Common myeloid progenitor, CD34-positive (primary cell): ENCODE measurements at regions not wholly inside any gene's neighbourhood (a gene's known extent, or its start where the extent isn't known, plus 50 kb on each side); places are given as distances from the start of the nearest gene placed in this dataset.

Experiments used
- CTCF ChIA-PET: fragments of 350-600 bp; sonication (Branson Sonifier 250); formaldehyde crosslinking; loops from one replicate; lab custom pipeline; 2021; ENCODE audit warnings: antibody characterized with exemption; lab: Charles Lee
- POLR2A ChIA-PET: fragments of 350-600 bp; sonication (Branson Sonifier 250); formaldehyde crosslinking; loops from one replicate; lab custom pipeline; 2021; ENCODE audit warnings: antibody characterized with exemption; lab: Charles Lee
- DNase-seq, 3 donors: peaks; one replicate each; pipeline versions ENCODE4 v3.0.0 to v3.0.0-alpha.2; 2013
- H3K27ac ChIP-seq, 2 experiments: 1 replicate in 1 of 2; 2 replicates in 1 of 2; pipeline ENCODE4 v1.7.0; 2013; ENCODE audit warnings: inconsistent platforms in 2 of 2, low read length in 2 of 2, mild to moderate bottlenecking in 2 of 2, low read depth in 1 of 2, moderate library complexity in 1 of 2; ENCODE audit not compliant: severe bottlenecking in 2 of 2, insufficient read depth in 1 of 2, poor library complexity in 1 of 2
- H3K27me3 ChIP-seq, 5 experiments: replicated peaks in 2 of 5; 1 replicate in 3 of 5; 2 replicates in 2 of 5; pipeline versions ENCODE4 v1.6.1 to v1.7.0; 2013; ENCODE audit warnings: low read length in 4 of 5, mild to moderate bottlenecking in 2 of 5, moderate library complexity in 2 of 5, inconsistent platforms in 1 of 5; ENCODE audit not compliant: insufficient read depth in 5 of 5, control insufficient read depth in 4 of 5
- H3K36me3 ChIP-seq, 4 experiments: 1 replicate in 2 of 4; 2 replicates in 2 of 4; pipeline versions ENCODE4 v1.6.1 to v1.7.0; 2013; ENCODE audit warnings: low read length in 3 of 4, control low read depth in 1 of 4, mild to moderate bottlenecking in 1 of 4; ENCODE audit not compliant: control insufficient read depth in 4 of 4, insufficient read depth in 4 of 4
- H3K4me1 ChIP-seq, 4 experiments: 1 replicate in 3 of 4; 2 replicates in 1 of 4; pipeline versions ENCODE4 v1.6.1 to v1.7.1; 2013; ENCODE audit warnings: low read length in 3 of 4, mild to moderate bottlenecking in 3 of 4, control low read depth in 1 of 4, inconsistent platforms in 1 of 4, moderate library complexity in 1 of 4; ENCODE audit not compliant: control insufficient read depth in 4 of 4, insufficient read depth in 4 of 4; ENCODE audit errors: control extremely low read depth in 1 of 4
- H3K4me3 ChIP-seq, 7 experiments: 1 replicate in 4 of 7; 2 replicates in 3 of 7; pipeline versions ENCODE4 v1.5.1 to v1.7.0; 2013; ENCODE audit warnings: mild to moderate bottlenecking in 7 of 7, low read length in 6 of 7, moderate library complexity in 6 of 7, inconsistent platforms in 2 of 7, low read depth in 2 of 7, control low read depth in 1 of 7; ENCODE audit not compliant: insufficient read depth in 4 of 7, control insufficient read depth in 1 of 7; ENCODE audit errors: extremely low read depth in 1 of 7
- H3K9me3 ChIP-seq, 5 experiments: 1 replicate in 4 of 5; 2 replicates in 1 of 5; pipeline versions ENCODE4 v1.6.1 to v1.7.1; 2013; ENCODE audit warnings: low read length in 4 of 5, mild to moderate bottlenecking in 2 of 5, inconsistent platforms in 1 of 5, low read depth in 1 of 5, moderate library complexity in 1 of 5; ENCODE audit not compliant: control insufficient read depth in 4 of 5, insufficient read depth in 2 of 5; ENCODE audit errors: control extremely low read depth in 1 of 5
- WGBS: methylation state at CpG from one replicate; pipeline ENCODE4 v1.1.5; 2013; ENCODE audit not compliant: insufficient coverage; 5-methylcytosine and 5-hydroxymethylcytosine counted together

DNA sequence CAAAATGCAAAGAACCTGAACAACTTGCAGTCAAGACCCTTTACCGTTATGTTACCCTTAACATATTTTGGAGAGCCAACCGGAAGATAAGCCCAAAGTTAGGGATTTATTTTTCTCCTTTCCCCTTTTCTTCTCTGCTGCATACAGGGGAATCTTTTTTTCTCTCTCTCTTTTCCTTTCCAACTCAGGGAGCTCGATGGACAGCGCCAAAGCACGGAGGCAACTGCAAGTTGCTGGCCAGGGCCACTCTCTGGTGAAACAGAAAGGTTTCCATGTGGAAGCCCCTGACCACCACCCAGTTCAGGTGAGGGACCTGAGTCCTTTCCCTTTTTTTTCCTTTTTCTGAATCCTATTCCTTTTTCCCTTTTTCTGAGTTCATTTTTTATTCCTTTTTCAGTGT, 98.8 kb upstream of the COX10 start:
- Histone ChIP-seq H3K9me3 (peaks cover 0 to 2% (median 0%) of the 10 kb centered on the region in 5 experiments), H3K4me1 (no peaks in the 10 kb centered on the region), H3K27me3 (no peaks in the 10 kb centered on the region), H3K4me3 (no peak overlapping the region), H3K36me3 (no peaks in the 10 kb centered on the region), H3K27ac (no peak overlapping the region)
- ChIA-PET POLR2A (no interaction called here), CTCF (interaction anchor here (1.4 kb wide), 1 partner anchor 11 kb away, joined by 3 read pairs; no protein-coding TSS in a partner anchor)
- WGBS, result 80% methylated on average over 5 of the region's 5 CpGs
- DNase-seq, result no peak

DNA sequence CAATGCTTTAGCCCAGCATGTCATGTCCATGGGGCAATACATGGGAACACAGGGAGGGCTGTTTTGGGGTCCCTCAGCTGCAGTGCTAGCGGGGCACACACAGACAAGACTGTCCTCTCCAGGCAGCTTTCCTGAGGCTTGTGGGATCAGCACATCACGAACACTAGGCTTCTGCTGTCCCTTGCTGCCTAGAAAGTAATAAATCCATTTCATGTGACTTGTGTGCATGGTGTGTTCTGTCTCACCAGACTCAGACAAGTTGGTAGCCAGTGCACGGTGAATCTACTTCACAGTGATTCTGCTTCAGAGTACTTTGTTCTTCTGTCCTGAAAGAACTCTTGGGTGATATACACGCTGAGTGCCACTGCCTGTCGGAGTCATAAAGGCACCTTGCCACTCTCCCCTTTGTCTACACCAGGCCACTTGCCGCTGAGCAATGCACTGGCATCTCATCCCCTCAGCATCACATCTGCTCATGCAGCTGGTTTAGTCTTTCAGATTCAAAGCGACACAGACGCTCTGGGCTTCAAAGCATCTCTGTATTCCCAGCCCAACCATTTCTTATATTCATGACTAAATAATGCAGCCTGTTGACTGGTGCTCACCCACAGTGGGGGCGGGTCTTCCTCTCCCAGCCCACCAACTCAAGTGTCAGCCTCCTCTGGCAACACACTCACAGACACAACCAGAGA, 95.2 kb upstream of the COX10 start:
- Histone ChIP-seq H3K27me3 (no peaks in the 10 kb centered on the region), H3K27ac (no peak overlapping the region), H3K4me3 (no peak overlapping the region), H3K9me3 (peaks cover 0 to 4% (median 0%) of the 10 kb centered on the region in 5 experiments), H3K36me3 (no peaks in the 10 kb centered on the region), H3K4me1 (peaks cover 0 to 5% (median 1%) of the 10 kb centered on the region in 4 experiments)
- ChIA-PET CTCF (no interaction called here), POLR2A (interaction anchor here (0.6 kb wide), 1 partner anchor 31 kb away, joined by 3 read pairs; no protein-coding TSS in a partner anchor)
- 80% methylated on average over 8 of the region's 9 CpGs for WGBS
- no peak for DNase-seq

DNA sequence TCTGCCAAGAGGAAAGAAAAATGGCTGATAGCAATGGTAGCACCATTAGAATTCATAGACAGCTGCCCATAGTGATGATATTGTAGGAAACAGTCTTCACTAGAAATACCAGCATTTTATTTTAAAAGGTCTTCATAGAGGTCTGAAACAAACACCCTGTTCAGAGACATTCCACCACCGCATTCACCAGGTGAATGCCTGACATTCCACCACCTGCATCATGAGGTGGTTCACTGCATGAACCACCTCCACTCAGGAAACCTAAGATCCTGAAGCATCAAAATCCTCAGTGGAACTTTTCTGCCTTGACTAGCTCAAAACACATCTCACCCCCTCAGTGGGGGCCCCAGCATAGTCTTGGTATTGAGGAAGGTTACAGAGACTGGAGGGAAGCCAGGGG, 91.5 kb upstream of the COX10 start:
- H3K27me3 ChIP-seq, result no peaks in the 10 kb centered on the region
- H3K4me3 ChIP-seq, result no peak overlapping the region
- ChIA-PET POLR2A (no interaction called here), CTCF (no interaction called here)
- H3K9me3 ChIP-seq, result peaks cover 0 to 4% (median 0%) of the 10 kb centered on the region in 5 experiments
- H3K36me3 ChIP-seq, result peaks cover 0 to 3% (median 0%) of the 10 kb centered on the region in 4 experiments
- WGBS, result 100% methylated on average over 1 of the region's 1 CpG
- no peak for DNase-seq
- peaks cover 0 to 5% (median 1%) of the 10 kb centered on the region in 4 experiments for H3K4me1 ChIP-seq
- no peak overlapping the region for H3K27ac ChIP-seq

DNA sequence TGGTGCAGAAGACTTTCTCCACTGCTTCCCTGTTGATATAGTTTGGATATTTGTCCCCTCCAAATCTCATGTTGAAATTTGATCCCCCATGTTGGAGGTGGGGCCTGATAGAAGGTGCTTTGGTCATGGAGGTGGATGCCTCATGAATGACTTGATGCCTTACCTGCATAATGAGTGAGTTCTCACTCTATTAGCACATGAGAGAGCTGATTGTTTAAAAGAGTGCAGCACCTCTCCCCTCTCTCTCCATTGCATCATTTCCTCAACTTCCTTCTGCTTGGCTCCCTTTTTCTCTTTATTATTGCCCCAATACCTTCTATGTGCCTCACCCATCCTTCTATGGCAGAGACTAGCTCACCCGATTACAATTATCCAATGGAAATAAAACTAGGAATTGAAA, 90.8 kb upstream of the COX10 start:
- Histone ChIP-seq H3K27ac (no peak overlapping the region), H3K4me1 (peaks cover 0 to 5% (median 1%) of the 10 kb centered on the region in 4 experiments), H3K27me3 (no peaks in the 10 kb centered on the region), H3K9me3 (peaks cover 0 to 4% (median 0%) of the 10 kb centered on the region in 5 experiments), H3K4me3 (no peak overlapping the region), H3K36me3 (peaks cover 0 to 3% (median 0%) of the 10 kb centered on the region in 4 experiments)
- DNase-seq, result no peak
- ChIA-PET POLR2A (interaction anchor here (0.6 kb wide), 1 partner anchor 53 kb away, joined by 3 read pairs; no protein-coding TSS in a partner anchor), CTCF (no interaction called here)
- WGBS, result no CpG with 5 or more reads among the region's 1 CpG

DNA sequence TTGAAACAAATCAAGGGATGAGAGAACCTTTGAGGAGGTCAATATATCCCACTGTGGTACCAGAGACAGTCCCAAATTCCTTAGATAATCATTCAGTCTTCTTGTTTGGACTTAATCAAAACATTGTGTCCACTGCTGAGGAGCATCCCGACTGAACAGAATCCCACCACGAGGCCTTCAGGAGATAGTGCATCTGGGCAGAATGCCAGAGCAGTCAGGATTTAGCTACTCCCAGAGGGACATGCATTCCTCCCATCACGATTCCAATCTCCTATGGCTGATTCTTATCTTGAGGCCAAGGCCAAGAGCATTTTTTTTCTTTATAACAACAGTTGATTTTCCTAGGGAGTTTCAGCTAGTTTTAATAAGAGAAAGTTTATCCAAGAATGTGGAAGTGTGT, 87.4 kb upstream of the COX10 start:
- Histone ChIP-seq H3K4me1 (peaks cover 0 to 12% (median 4%) of the 10 kb centered on the region in 4 experiments), H3K4me3 (no peak overlapping the region), H3K9me3 (peaks cover 0 to 2% (median 0%) of the 10 kb centered on the region in 5 experiments), H3K27ac (no peak overlapping the region), H3K36me3 (peaks cover 0 to 3% (median 0%) of the 10 kb centered on the region in 4 experiments), H3K27me3 (no peaks in the 10 kb centered on the region)
- ChIA-PET POLR2A (no interaction called here), CTCF (interaction anchor here (1.5 kb wide), 1 partner anchor 11 kb away, joined by 3 read pairs; no protein-coding TSS in a partner anchor)
- WGBS, result 88% methylated on average over 3 of the region's 3 CpGs
- DNase-seq, result no peak

DNA sequence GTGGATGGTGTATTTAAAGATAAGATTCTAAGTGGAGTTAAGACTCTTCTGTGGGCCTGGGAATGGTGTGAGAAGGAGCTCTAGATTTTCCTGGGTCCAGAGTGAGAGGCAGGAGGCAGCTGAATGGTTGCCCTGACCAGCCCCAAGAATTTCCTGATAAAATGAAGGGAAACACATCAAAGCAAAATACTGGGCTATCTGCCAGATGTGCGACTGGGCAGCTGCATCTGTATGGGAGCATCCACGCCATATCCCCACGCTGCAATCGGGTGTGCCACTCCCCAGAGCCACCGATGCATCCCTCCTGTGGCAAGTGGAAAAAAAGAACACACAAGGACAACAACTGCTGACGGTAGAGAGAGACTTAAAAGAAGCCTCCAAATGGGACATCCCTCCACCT, 84.3 kb upstream of the COX10 start:
- WGBS, result 94% methylated on average over 5 of the region's 6 CpGs
- Histone ChIP-seq H3K4me1 (peaks cover 0 to 7% (median 2%) of the 10 kb centered on the region in 4 experiments), H3K27me3 (no peaks in the 10 kb centered on the region), H3K36me3 (peaks cover 0 to 3% (median 0%) of the 10 kb centered on the region in 4 experiments), H3K27ac (no peak overlapping the region), H3K9me3 (no peaks in the 10 kb centered on the region), H3K4me3 (no peak overlapping the region)
- DNase-seq, result no peak
- POLR2A ChIA-PET, result no interaction called here
- CTCF ChIA-PET, result interaction anchor here (1.3 kb wide), 1 partner anchor 26 kb away, joined by 3 read pairs; no protein-coding TSS in a partner anchor

DNA sequence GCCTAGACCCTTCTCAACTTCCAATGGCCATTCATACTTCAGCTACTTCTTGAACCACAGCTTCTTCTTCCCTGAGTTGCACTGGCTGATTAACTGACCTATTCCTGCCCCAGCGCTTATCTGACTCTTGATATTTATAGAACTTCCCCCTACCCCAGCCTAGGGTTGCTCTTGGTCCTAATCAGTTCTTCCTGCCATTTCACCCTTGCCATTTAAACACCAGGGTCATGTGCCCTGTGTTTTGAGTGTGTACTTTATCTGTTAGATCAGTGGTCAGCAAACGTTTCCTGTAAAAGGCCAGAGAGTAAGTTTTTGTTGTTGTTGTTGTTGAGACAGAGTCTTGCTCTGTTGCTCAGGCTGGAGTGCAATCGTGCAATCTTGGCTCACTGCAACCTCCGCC, 82.4 kb upstream of the COX10 start:
- CTCF ChIA-PET, result no interaction called here
- Histone ChIP-seq H3K4me1 (peaks cover 0 to 7% (median 2%) of the 10 kb centered on the region in 4 experiments), H3K27me3 (no peaks in the 10 kb centered on the region), H3K4me3 (no peak overlapping the region), H3K27ac (no peak overlapping the region), H3K9me3 (no peaks in the 10 kb centered on the region), H3K36me3 (peaks cover 0 to 2% (median 0%) of the 10 kb centered on the region in 4 experiments)
- no CpG with 5 or more reads among the region's 4 CpGs for WGBS
- peak in 1 of 3 donors; percentile 2 for DNase-seq
- POLR2A ChIA-PET, result no interaction called here
